WTC11 (cell line): ENCODE measurements at regions not wholly inside any gene's neighbourhood (a gene's known extent, or its start where the extent isn't known, plus 50 kb on each side); places are given as distances from the start of the nearest gene placed in this dataset.

Experiments used
- ATAC-seq: fragments of 200-7000 bp; cut with Tn5 transposase; 2 replicates; pipeline ENCODE4 v1.10.0; 2021; ENCODE audit warnings: mild to moderate bottlenecking, moderate library complexity
- CTCF ChIA-PET: fragments of 300-600 bp; sonication (Branson Sonifier 250); formaldehyde crosslinking; loops from one replicate; lab custom pipeline; 2021; ENCODE audit warnings: antibody characterized with exemption; lab: Charles Lee
- POLR2A ChIA-PET: fragments of 350-600 bp; sonication (Branson Sonifier 250); formaldehyde crosslinking; loops from one replicate; lab custom pipeline; 2021; ENCODE audit warnings: antibody characterized with exemption; lab: Charles Lee
- DNase-seq: peaks from one replicate; pipeline ENCODE4 v3.0.0; 2021; ENCODE audit warnings: low spot score
- H3K27ac Mint-ChIP-seq: 2 replicates; pipeline ENCODE4 v1.8.0; 2021; ENCODE audit warnings: mixed read lengths
- H3K27me3 Mint-ChIP-seq: 2 replicates; pipeline ENCODE4 v1.8.0; 2021; ENCODE audit warnings: low read depth, mild to moderate bottlenecking, moderate library complexity, mixed read lengths
- H3K36me3 Mint-ChIP-seq: 2 replicates; pipeline ENCODE4 v1.8.0; 2021; ENCODE audit warnings: mixed read lengths
- H3K4me1 Mint-ChIP-seq: 2 replicates; pipeline ENCODE4 v1.8.0; 2022; ENCODE audit warnings: mixed read lengths
- H3K4me3 Mint-ChIP-seq: 2 replicates; pipeline ENCODE4 v1.8.0; 2021; ENCODE audit warnings: mild to moderate bottlenecking, moderate library complexity, mixed read lengths
- H3K9me3 Mint-ChIP-seq: 2 replicates; pipeline ENCODE4 v1.8.0; 2021; ENCODE audit warnings: mixed read lengths
- AFF4 ChIP-seq: sonication (generic); formaldehyde crosslinking; IDR thresholded peaks from 2 replicates; pipeline ENCODE4 v1.8.1; 2023; ENCODE audit warnings: mild to moderate bottlenecking, missing genetic modification reagents, borderline replicate concordance
- ATF6 ChIP-seq: sonication (generic); formaldehyde crosslinking; IDR thresholded peaks from 2 replicates; pipeline ENCODE4 v1.8.1; 2023; ENCODE audit warnings: mild to moderate bottlenecking, missing genetic modification reagents
- FOXP4 ChIP-seq: sonication (generic); formaldehyde crosslinking; IDR thresholded peaks from 2 replicates; pipeline ENCODE4 v1.8.0; 2022; ENCODE audit warnings: mild to moderate bottlenecking, missing genetic modification reagents
- GABPB1 ChIP-seq: sonication (generic); formaldehyde crosslinking; IDR thresholded peaks from 2 replicates; pipeline ENCODE4 v1.8.1; 2023; ENCODE audit warnings: mild to moderate bottlenecking, missing genetic modification reagents
- IRF1 ChIP-seq: sonication (generic); formaldehyde crosslinking; IDR thresholded peaks from 2 replicates; pipeline ENCODE4 v1.8.0; 2023; ENCODE audit warnings: missing genetic modification reagents
- IRF2 ChIP-seq: sonication (generic); formaldehyde crosslinking; IDR thresholded peaks from 2 replicates; pipeline ENCODE4 v1.8.0; 2022; ENCODE audit warnings: low read depth, missing genetic modification reagents, borderline replicate concordance
- MXD4 ChIP-seq: fragments of 250-450 bp; sonication (Bioruptor Pico); IDR thresholded peaks from 2 replicates; pipeline ENCODE4 v1.8.0; 2021; ENCODE audit warnings: mild to moderate bottlenecking, moderate library complexity, borderline replicate concordance
- RORB ChIP-seq: fragments of 250-450 bp; sonication (Bioruptor Pico); IDR thresholded peaks from 2 replicates; pipeline ENCODE4 v1.9.0; 2021; ENCODE audit warnings: mild to moderate bottlenecking
- SP1 ChIP-seq: sonication (generic); formaldehyde crosslinking; conservative IDR thresholded peaks from 2 replicates; pipeline ENCODE4 v1.8.1; 2022; ENCODE audit warnings: missing genetic modification reagents
- TP53 ChIP-seq: sonication (generic); formaldehyde crosslinking; IDR thresholded peaks from 2 replicates; pipeline ENCODE4 v1.8.1; 2023; ENCODE audit warnings: mild to moderate bottlenecking, missing genetic modification reagents
- ZNF416 ChIP-seq: fragments of 250-450 bp; sonication (Bioruptor Pico); IDR thresholded peaks from 2 replicates; pipeline ENCODE4 v1.9.0; 2021; ENCODE audit warnings: mild to moderate bottlenecking, inconsistent platforms
- ZNF512 ChIP-seq: sonication (generic); formaldehyde crosslinking; IDR thresholded peaks from 2 replicates; pipeline ENCODE4 v1.8.1; 2022; ENCODE audit warnings: missing genetic modification reagents, borderline replicate concordance
- ZNF671 ChIP-seq: fragments of 250-450 bp; sonication (Bioruptor Pico); IDR thresholded peaks from 2 replicates; pipeline ENCODE4 v1.8.0; 2021; ENCODE audit warnings: mild to moderate bottlenecking
- TF ChIP-seq, protein P1 (sequence below): sonication (generic); formaldehyde crosslinking; IDR thresholded peaks from 2 replicates; pipeline ENCODE4 v1.8.1; 2023; ENCODE audit warnings: mild to moderate bottlenecking, missing genetic modification reagents, moderate library complexity
- TF ChIP-seq, protein P2 (sequence below): sonication (generic); formaldehyde crosslinking; IDR thresholded peaks from 2 replicates; pipeline ENCODE4 v1.8.1; 2023; ENCODE audit warnings: mild to moderate bottlenecking, missing genetic modification reagents, moderate library complexity
- TF ChIP-seq, protein P3 (sequence below): sonication (generic); formaldehyde crosslinking; IDR thresholded peaks from 2 replicates; pipeline ENCODE4 v1.8.0; 2022; ENCODE audit warnings: missing genetic modification reagents
- TF ChIP-seq, protein P4 (sequence below): sonication (generic); formaldehyde crosslinking; IDR thresholded peaks from 2 replicates; pipeline ENCODE4 v1.8.1; 2022; ENCODE audit warnings: mild to moderate bottlenecking, missing genetic modification reagents, moderate library complexity, borderline replicate concordance

GRCh38 chr7:17663061-17663675 is 277.1 kb downstream of the SNX13 start:
- Mint-ChIP-seq H3K36me3 (no peaks in the 10 kb centered on the region), H3K4me3 (no peak overlapping the region), H3K4me1 (peaks cover 20% of the 10 kb centered on the region), H3K9me3 (peaks cover 10% of the 10 kb centered on the region; the same call in 1 of the 2 replicates), H3K27me3 (no peaks in the 10 kb centered on the region), H3K27ac (no peak overlapping the region)
- ATAC-seq = no peak
- TF ChIP-seq, protein P1, sequence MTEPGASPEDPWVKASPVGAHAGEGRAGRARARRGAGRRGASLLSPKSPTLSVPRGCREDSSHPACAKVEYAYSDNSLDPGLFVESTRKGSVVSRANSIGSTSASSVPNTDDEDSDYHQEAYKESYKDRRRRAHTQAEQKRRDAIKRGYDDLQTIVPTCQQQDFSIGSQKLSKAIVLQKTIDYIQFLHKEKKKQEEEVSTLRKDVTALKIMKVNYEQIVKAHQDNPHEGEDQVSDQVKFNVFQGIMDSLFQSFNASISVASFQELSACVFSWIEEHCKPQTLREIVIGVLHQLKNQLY (CRISPR knock-in tag) = no peak
- TF ChIP-seq ZNF416 (CRISPR knock-in tag) = no peak
- TF ChIP-seq FOXP4 (CRISPR knock-in tag) = no peak
- no peak for TF ChIP-seq ZNF512 (CRISPR knock-in tag)
- no peak for TF ChIP-seq TP53 (CRISPR knock-in tag)
- TF ChIP-seq, protein P2, sequence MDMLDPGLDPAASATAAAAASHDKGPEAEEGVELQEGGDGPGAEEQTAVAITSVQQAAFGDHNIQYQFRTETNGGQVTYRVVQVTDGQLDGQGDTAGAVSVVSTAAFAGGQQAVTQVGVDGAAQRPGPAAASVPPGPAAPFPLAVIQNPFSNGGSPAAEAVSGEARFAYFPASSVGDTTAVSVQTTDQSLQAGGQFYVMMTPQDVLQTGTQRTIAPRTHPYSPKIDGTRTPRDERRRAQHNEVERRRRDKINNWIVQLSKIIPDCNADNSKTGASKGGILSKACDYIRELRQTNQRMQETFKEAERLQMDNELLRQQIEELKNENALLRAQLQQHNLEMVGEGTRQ (CRISPR knock-in tag) = no peak
- no peak for TF ChIP-seq IRF2 (CRISPR knock-in tag)
- TF ChIP-seq IRF1 = no peak
- TF ChIP-seq ZNF671 = no peak
- TF ChIP-seq, protein P3, sequence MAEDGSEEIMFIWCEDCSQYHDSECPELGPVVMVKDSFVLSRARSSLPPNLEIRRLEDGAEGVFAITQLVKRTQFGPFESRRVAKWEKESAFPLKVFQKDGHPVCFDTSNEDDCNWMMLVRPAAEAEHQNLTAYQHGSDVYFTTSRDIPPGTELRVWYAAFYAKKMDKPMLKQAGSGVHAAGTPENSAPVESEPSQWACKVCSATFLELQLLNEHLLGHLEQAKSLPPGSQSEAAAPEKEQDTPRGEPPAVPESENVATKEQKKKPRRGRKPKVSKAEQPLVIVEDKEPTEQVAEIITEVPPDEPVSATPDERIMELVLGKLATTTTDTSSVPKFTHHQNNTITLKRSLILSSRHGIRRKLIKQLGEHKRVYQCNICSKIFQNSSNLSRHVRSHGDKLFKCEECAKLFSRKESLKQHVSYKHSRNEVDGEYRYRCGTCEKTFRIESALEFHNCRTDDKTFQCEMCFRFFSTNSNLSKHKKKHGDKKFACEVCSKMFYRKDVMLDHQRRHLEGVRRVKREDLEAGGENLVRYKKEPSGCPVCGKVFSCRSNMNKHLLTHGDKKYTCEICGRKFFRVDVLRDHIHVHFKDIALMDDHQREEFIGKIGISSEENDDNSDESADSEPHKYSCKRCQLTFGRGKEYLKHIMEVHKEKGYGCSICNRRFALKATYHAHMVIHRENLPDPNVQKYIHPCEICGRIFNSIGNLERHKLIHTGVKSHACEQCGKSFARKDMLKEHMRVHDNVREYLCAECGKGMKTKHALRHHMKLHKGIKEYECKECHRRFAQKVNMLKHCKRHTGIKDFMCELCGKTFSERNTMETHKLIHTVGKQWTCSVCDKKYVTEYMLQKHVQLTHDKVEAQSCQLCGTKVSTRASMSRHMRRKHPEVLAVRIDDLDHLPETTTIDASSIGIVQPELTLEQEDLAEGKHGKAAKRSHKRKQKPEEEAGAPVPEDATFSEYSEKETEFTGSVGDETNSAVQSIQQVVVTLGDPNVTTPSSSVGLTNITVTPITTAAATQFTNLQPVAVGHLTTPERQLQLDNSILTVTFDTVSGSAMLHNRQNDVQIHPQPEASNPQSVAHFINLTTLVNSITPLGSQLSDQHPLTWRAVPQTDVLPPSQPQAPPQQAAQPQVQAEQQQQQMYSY = no peak
- TF ChIP-seq SP1 (CRISPR knock-in tag) = no peak
- TF ChIP-seq AFF4 (CRISPR knock-in tag) = no peak
- no peak for TF ChIP-seq GABPB1
- TF ChIP-seq RORB (CRISPR knock-in tag) = no peak
- TF ChIP-seq MXD4 (CRISPR knock-in tag) = no peak
- TF ChIP-seq, protein P4, sequence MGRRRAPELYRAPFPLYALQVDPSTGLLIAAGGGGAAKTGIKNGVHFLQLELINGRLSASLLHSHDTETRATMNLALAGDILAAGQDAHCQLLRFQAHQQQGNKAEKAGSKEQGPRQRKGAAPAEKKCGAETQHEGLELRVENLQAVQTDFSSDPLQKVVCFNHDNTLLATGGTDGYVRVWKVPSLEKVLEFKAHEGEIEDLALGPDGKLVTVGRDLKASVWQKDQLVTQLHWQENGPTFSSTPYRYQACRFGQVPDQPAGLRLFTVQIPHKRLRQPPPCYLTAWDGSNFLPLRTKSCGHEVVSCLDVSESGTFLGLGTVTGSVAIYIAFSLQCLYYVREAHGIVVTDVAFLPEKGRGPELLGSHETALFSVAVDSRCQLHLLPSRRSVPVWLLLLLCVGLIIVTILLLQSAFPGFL = no peak
- TF ChIP-seq ATF6 (CRISPR knock-in tag) = no peak
- DNase-seq = no peak
- ChIA-PET CTCF (no interaction called here), POLR2A (no interaction called here)
